GM19463 (cell line): ENCODE measurements at regions not wholly inside any gene's neighbourhood (a gene's known extent, or its start where the extent isn't known, plus 50 kb on each side); places are given as distances from the start of the nearest gene placed in this dataset.

ENCODE experiments used
- ATAC-seq: cut with Tn5 transposase; IDR thresholded peaks from one replicate; pipeline ENCODE4 v1.9.1; 2021; ENCODE audit warnings: mild to moderate bottlenecking, moderate library complexity; ENCODE audit not compliant: unreplicated experiment

- no peak for ATAC-seq
These were observed 1960.5 kb upstream of the PIK3C3 start for GRCh38 chr18:39994498-39994897.

GRCh38 chr18:39991696-39992265, 1963.3 kb upstream of the PIK3C3 start:
- ATAC-seq, result no peak

- no peak for ATAC-seq
These were observed 1964.5 kb upstream of the PIK3C3 start for GRCh38 chr18:39990540-39990939.

GRCh38 chr18:39976771-39977170, 1978.3 kb upstream of the PIK3C3 start:
- ATAC-seq, result no peak

DNA sequence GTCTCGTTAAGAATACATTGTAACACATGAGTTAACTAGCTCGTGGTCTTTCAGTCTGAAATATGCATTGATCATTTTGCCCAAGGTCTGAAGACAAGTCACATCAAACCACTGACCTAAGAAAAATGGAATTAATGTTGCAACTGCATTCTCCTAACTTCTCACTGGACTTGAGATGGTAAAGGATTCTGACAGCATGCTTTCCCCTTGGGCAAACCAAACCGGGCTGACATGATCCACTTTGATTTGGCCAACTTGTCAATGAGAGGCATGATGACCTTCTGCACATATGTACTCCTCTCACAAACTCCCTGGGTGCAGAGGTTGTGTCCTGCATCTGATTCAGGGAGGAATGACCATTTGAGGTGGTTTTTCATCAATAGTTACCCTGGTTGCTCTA, 1982.5 kb upstream of the PIK3C3 start:
- ATAC-seq, result no peak

- ATAC-seq, result no peak
These were observed 1985.1 kb upstream of the PIK3C3 start for GRCh38 chr18:39969803-39970494.

GRCh38 chr18:39966275-39966674, 1988.8 kb upstream of the PIK3C3 start:
- no peak for ATAC-seq

- ATAC-seq, result no peak
These were observed 1992.5 kb upstream of the PIK3C3 start for GRCh38 chr18:39962546-39962945.

DNA sequence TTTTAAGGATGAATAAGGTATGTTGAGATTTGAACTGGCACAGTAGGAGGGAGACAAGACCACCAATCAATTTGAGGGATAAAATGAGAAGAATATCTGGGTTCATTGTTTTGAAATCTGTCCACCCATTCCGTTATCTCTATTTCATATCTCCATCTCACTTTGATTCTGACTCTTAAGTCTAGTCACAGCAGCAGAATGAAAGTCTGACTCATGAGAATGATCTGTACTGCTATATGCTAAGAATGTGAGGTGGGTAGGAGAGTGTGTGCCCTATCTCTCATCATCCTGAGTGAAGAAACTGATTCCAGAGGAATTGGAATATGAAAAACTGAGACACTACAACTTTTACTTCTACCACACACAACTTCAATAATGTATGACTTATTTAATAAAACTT, 1994.5 kb upstream of the PIK3C3 start:
- ATAC-seq, result no peak

DNA sequence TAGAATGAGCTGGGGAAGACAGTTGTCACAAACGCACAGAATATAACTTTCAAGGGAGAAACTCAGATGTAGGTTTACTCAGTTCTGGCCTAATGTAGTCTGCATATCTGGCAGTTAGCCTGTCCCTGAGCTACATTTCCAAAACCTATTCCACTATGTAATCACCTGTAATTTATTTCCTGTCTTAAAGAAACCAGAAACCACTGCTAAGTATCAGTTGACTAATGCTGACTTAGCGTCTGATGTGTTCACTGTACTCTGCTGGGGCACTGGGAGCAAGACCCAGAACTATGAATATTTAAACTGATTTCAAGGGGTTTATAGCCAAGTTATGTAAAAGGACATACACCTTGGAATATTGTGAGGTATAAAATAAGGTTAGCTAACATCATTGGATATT, 1995.2 kb upstream of the PIK3C3 start:
- ATAC-seq, result no peak

DNA sequence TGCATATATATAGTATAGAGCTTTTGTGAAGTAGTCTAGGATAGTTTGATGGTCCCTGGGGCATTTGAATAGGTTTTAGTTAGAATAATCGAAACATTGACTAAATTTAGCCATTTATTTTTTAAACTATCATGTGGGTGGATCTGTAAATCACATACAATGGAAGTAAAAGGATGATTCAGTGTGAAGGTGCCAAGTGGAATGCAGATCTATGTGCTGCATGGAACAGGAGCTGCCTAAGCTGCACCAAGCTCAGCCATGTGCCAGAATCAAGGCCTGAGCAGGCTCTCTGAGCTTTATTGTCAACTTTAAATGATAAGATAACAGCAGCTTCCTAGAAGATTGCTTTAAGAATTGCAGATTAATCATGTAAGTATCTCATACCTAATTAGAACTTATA, 1996.2 kb upstream of the PIK3C3 start:
- ATAC-seq, result no peak

- ATAC-seq, result no peak
These were observed 2002.2 kb upstream of the PIK3C3 start for GRCh38 chr18:39952816-39953215.

- no peak for ATAC-seq
These were observed 2003.8 kb upstream of the PIK3C3 start for GRCh38 chr18:39951142-39951720.

- no peak for ATAC-seq
These were observed 2008.4 kb upstream of the PIK3C3 start for GRCh38 chr18:39946623-39947061.

- no peak for ATAC-seq
These were observed 2010.0 kb upstream of the PIK3C3 start for GRCh38 chr18:39945076-39945475.

DNA sequence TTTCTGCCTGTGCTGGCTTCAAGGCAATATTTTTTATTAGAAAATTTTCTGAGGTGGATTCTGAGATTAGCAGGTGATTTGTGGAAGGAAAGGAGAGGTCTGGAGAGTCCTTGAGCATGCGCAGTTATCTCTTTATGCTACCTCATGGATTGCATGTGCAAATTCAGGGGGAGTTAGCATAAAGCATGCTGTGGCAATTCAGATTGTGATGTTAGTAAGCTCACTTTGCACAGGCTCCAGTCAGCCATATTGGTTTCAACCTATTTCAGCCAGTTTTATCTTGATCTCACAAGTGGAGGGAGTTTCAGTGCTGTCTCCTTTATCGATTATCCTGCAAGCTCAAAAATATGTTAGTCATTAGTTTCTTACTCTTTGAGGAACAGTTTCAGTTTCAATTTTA, 2012.3 kb upstream of the PIK3C3 start:
- no peak for ATAC-seq

- ATAC-seq, result no peak
These were observed 2016.1 kb upstream of the PIK3C3 start for GRCh38 chr18:39938676-39939608.

DNA sequence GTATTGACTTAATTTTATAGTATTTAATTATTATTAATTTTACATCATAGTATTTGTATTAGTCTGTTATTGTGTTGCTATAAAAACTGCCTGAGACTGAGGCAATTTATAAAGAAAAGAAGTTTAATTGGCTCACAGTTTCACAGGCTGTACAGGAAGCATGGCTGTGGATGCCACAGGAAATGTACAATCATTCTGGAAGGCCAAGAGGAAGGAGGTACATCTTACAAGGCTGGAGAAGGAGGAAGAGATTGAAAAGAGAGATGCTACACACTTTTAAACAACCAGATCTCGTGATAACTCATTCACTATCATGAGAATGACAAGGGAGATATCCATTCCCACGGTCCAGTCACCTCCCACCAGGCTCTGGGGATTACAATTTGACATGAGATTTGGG, 2019.4 kb upstream of the PIK3C3 start:
- no peak for ATAC-seq

- ATAC-seq, result no peak
These were observed 2036.2 kb upstream of the PIK3C3 start for GRCh38 chr18:39918847-39919246.

GRCh38 chr18:39913672-39914366, 2041.2 kb upstream of the PIK3C3 start:
- no peak for ATAC-seq

GRCh38 chr18:39911716-39912115, 2043.3 kb upstream of the PIK3C3 start:
- ATAC-seq, result no peak
